GM12891 (cell line): ENCODE measurements at regions not wholly inside any gene's neighbourhood (a gene's known extent, or its start where the extent isn't known, plus 50 kb on each side); places are given as distances from the start of the nearest gene placed in this dataset.

Source experiments
- DNase-seq: peaks from one replicate; pipeline ENCODE4 v3.0.0; 2011; ENCODE audit warnings: low spot score; ENCODE audit not compliant: insufficient read length
- FAIRE-seq: peaks from 2 replicates; lab custom pipeline; 2011; peaks lifted over from hg19 to GRCh38; lab: Jason Lieb, UNC
- PAX5 ChIP-seq: IDR thresholded peaks from 2 replicates; pipeline ENCODE4 v1.6.1; 2011; ENCODE audit warnings: low read length, moderate library complexity, mild to moderate bottlenecking; ENCODE audit not compliant: insufficient read depth, severe bottlenecking
- POLR2A ChIP-seq: IDR thresholded peaks from 2 replicates; pipeline ENCODE4 v1.6.1; 2011; ENCODE audit warnings: low read depth, low read length, control low read depth
- POLR2AphosphoS5 ChIP-seq: IDR thresholded peaks from 2 replicates; pipeline ENCODE4 v1.6.1; 2011; ENCODE audit warnings: low read depth, low read length, control low read depth
- POU2F2 ChIP-seq: IDR thresholded peaks from 2 replicates; pipeline ENCODE4 v1.6.1; 2011; ENCODE audit warnings: low read depth, mild to moderate bottlenecking, control low read depth, low read length, moderate library complexity
- SPI1 ChIP-seq: IDR thresholded peaks from 2 replicates; pipeline ENCODE4 v1.6.1; 2011; ENCODE audit warnings: low read depth, low read length, control low read depth
- TAF1 ChIP-seq: IDR thresholded peaks from 2 replicates; pipeline ENCODE4 v1.6.1; 2011; ENCODE audit warnings: low read depth, low read length, control low read depth

DNA sequence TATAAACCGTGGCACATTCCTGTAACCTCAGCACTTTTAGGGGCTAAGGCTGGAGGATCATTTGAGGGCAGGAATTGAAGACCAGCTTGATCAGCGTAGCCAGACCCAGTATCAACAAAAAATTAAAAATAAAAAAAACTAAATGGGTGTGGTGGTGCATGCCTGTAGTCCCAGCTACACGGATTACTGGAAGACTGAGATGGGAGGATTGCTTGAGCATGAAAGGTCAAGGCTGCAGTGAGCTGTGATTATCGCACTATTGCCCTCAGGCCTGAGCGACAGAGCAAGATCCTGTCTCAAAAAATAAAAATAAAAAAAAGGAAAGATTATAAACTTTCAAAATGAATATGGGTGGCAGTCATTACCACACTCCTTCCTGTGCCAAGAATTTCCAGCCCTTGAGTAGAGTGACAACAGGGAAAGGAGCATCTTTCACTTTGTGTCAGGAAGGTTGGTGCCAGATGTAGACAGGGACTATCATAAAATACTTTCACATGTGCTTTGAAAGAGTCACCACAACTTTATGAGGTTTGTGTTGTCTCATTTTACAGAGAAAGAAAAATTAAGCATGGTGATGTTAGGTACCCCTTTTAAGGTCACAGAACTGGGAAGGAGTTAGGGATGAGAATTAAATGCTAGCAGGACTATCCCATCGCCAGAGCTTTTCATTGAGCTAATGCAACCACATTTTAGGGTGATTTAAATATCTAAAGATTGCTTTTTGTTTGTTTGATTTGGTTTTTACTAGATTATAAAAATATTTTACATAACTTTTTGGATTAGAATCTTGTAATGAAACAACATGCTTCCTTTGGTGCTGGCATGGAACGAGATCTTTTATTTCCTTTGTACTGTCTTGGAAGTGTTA, 1617.4 kb upstream of the ACVR2A start:
- no peak for DNase-seq
- FAIRE-seq: no peak
- TF ChIP-seq POLR2A: no peak
- no peak for TF ChIP-seq SPI1
- no peak for TF ChIP-seq PAX5
- no peak for TF ChIP-seq TAF1
- TF ChIP-seq POLR2AphosphoS5: no peak
- TF ChIP-seq POU2F2: no peak

- TF ChIP-seq TAF1 (no peak), SPI1 (no peak), POLR2AphosphoS5 (no peak), POLR2A (no peak), PAX5 (no peak), POU2F2 (no peak)
- DNase-seq (no peak), FAIRE-seq (no peak)
Measured at GRCh38 chr2:146226077-146226476, 1618.8 kb upstream of the ACVR2A start.

GRCh38 chr2:146221826-146222225, 1623.0 kb upstream of the ACVR2A start:
- TF ChIP-seq POU2F2 (no peak), POLR2AphosphoS5 (no peak), TAF1 (no peak), PAX5 (no peak), SPI1 (no peak), POLR2A (no peak)
- DNase-seq: no peak
- no peak for FAIRE-seq

DNA sequence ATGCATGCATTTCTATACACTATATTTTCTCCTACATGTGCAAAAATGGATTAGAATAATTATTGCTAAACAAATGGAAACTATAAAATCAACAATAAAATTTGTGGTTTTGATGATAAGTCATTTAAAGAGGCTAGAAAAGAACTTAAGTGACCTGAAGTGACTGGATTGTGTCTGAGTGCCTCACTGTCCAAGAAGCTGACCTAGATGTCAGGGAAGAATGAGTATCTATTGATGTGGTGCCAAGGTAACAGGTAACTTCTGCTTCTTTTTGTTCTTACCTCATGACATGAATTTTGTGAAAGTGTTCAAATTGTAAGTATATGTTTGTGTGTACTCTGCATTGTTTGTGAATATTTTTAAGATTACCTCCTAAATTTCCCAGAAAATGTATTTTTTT, 1623.9 kb upstream of the ACVR2A start:
- no peak for TF ChIP-seq POU2F2
- no peak for TF ChIP-seq TAF1
- FAIRE-seq (no peak), DNase-seq (no peak)

DNA sequence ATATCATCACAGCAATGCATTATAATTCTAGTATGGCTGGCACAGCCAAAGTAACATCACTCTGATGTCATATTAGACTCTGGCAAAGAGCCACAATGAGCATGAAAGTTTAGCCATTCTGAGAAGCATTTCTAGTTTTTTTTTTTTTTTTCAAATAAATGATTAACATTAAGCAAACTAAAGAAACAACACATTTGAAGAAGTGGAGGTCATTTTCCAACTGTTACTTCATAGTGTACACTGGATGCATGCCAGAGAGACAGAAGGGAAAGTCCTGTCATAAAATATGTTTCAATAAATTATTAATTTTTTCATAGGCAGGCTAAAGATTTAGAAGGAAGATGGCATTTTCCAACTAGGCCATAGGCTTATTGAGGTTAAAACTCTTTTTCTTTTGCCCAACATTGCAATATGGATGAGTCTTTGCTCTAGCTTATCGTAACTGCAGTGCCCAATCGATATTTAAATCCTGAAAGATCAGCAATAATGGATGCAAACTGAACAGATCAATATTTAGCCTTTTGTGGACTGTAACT, 1630.4 kb upstream of the ACVR2A start:
- no peak for DNase-seq
- no peak for TF ChIP-seq POU2F2
- TF ChIP-seq POLR2AphosphoS5: no peak
- no peak for TF ChIP-seq TAF1
- no peak for TF ChIP-seq SPI1
- no peak for TF ChIP-seq POLR2A
- no peak for FAIRE-seq

GRCh38 chr2:146213674-146214073, 1631.2 kb upstream of the ACVR2A start:
- DNase-seq (no peak), FAIRE-seq (no peak)
- TF ChIP-seq POLR2A (no peak), SPI1 (no peak), TAF1 (no peak)

GRCh38 chr2:146212602-146213001, 1632.2 kb upstream of the ACVR2A start:
- no peak for FAIRE-seq
- DNase-seq: no peak
- TF ChIP-seq TAF1 (no peak), POU2F2 (no peak), PAX5 (no peak), SPI1 (no peak), POLR2AphosphoS5 (no peak), POLR2A (no peak)

DNA sequence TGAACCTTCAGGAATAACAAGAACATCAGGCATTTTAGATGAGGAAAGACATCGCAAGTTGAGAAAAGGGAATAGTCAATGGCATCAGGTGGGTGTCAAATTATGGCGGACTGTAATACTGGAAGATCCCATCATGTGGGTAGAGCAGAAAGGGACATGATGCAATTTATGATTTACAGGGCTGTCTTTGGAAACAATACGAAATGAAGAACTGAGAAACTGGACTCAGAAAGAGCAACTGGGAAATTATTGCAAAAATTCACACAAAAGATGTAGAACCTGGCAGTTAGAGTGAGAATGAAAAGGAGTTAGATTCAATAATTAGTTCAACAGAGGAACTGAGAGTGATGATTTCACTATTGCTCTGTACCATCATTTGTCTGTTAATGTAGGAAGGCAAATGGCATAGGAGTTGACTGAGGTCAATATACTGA, 1635.0 kb upstream of the ACVR2A start:
- FAIRE-seq (no peak), DNase-seq (no peak)
- TF ChIP-seq SPI1 (peak; percentile 72), POU2F2 (no peak)

- DNase-seq: no peak
- no peak for TF ChIP-seq PAX5
- TF ChIP-seq SPI1: no peak
- TF ChIP-seq POU2F2: no peak
- TF ChIP-seq POLR2AphosphoS5: no peak
- no peak for TF ChIP-seq TAF1
- TF ChIP-seq POLR2A: no peak
- FAIRE-seq: no peak
Measured at GRCh38 chr2:146207901-146208300, 1636.9 kb upstream of the ACVR2A start.

- no peak for FAIRE-seq
Measured at GRCh38 chr2:146207417-146207816, 1637.4 kb upstream of the ACVR2A start.

DNA sequence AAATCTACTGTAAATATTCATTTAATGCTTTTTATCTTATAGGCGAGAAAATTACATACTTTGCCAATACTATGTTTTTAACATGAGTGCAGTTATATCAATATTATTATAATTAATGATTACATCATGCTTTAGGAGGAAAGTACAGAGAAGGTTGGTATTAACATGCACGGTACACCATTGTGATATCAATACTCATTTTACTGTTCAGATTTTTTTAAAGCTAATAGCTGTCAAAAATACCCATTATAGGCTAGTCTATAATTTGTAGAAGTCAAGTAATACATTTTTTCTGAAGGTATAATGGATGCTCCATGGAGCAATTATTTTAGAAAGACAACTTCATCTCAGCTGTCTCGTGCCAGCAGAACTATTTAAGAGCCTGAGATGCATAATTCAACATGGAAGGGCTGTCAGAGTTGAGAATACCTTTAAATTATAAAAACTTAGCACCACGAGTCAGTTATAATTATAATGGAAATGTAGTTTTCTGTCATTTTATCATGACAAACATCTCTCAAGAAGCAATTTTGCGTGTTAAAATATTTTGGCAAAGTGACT, 1641.7 kb upstream of the ACVR2A start:
- TF ChIP-seq SPI1 (no peak), POLR2AphosphoS5 (no peak), PAX5 (no peak), TAF1 (no peak), POU2F2 (no peak), POLR2A (no peak)
- FAIRE-seq (no peak), DNase-seq (no peak)

More at GRCh38 chr2:146207417-146207816, 1637.4 kb upstream of the ACVR2A start:
- DNase-seq: no peak
- no peak for TF ChIP-seq POLR2A
